Tibial nerve (tissue), 4 donors: ENCODE measurements at regions not wholly inside any gene's neighbourhood (a gene's known extent, or its start where the extent isn't known, plus 50 kb on each side); places are given as distances from the start of the nearest gene placed in this dataset.
"Not testable (repeated sequence)": the region's sequence is repeated elsewhere in the genome, so short reads cannot be mapped to it uniquely, and the experiment has no call there.

Experiments
- DNase-seq, 2 donors: peaks; one replicate each; pipeline ENCODE4 v3.0.0-alpha.2; 2019; ENCODE audit warnings: low spot score in 2 of 2
- H3K27ac ChIP-seq, 4 donors: fragments of 200-600 bp; sonication (generic) in 3 of 4; one replicate each; pipeline ENCODE4 v1.5.1; 2017 to 2019; ENCODE audit warnings: mild to moderate bottlenecking in 1 of 4
- H3K27me3 ChIP-seq, 2 donors: fragments of 200-600 bp; sonication (generic) in 1 of 2; one replicate each; pipeline versions ENCODE4 v1.5.1 to v1.6.0; 2017 to 2019
- H3K36me3 ChIP-seq, 3 donors: fragments of 200-600 bp; sonication (generic); one replicate each; pipeline ENCODE4 v1.5.1; 2018 to 2019
- H3K4me1 ChIP-seq, 4 donors: fragments of 200-600 bp; sonication (generic) in 3 of 4; one replicate each; pipeline ENCODE4 v1.5.1; 2017 to 2019
- H3K4me3 ChIP-seq, 4 donors: fragments of 200-600 bp; sonication (generic) in 3 of 4; one replicate each; pipeline ENCODE4 v1.5.1; 2017 to 2019; ENCODE audit warnings: mild to moderate bottlenecking in 1 of 4, moderate library complexity in 1 of 4
- H3K9me3 ChIP-seq, 4 donors: fragments of 200-600 bp; sonication (generic) in 3 of 4; one replicate each; pipeline ENCODE4 v1.5.1; 2017 to 2019
- EP300 ChIP-seq, 2 donors: sonication (generic); formaldehyde crosslinking; IDR thresholded peaks; one replicate each; pipeline ENCODE4 v1.6.1; 2017; ENCODE audit warnings: antibody characterized with exemption in 2 of 2, mild to moderate bottlenecking in 1 of 2
- POLR2A ChIP-seq, 2 donors: fragments of 450-650 bp; IDR thresholded peaks; one replicate each; pipeline ENCODE4 v1.6.1; 2017; ENCODE audit warnings: antibody characterized with exemption in 2 of 2, mild to moderate bottlenecking in 2 of 2, moderate library complexity in 2 of 2
- WGBS, 2 donors: methylation state at CpG; one replicate each; pipeline ENCODE4 v1.1.5; 2018; 5-methylcytosine and 5-hydroxymethylcytosine counted together
- TF ChIP-seq, protein P1 (sequence below), 5 experiments: fragments of 200-600 bp in 3 of 5; fragments of 450-650 bp in 2 of 5; sonication (generic) in 3 of 5; IDR thresholded peaks; one replicate each; pipeline ENCODE4 v1.5.1; 2016 to 2019; ENCODE audit warnings: antibody characterized with exemption in 5 of 5, mild to moderate bottlenecking in 3 of 5, moderate library complexity in 2 of 5

DNA sequence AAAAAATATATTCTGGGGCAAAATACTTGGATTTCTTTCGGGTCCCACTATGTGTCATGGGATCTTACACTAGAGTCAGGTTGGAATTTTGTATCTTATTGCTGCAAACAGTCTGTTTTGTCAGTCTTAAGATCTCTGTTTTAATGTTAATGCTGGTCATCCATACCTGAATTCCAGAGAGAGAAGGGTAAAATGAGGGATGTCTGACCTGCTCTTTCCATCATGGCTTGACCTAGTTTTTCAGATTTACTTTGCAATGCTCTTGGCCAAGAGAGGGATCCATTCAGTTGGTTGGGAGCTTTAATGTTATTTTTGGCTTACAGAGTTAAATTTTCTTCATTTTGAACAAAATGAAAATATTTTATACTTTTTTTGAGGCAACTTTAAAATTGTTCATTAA lies 117.2 kb downstream of the CASP12 start:
- DNase-seq, result no peak
- WGBS, 2 donors, result 79 to 81% methylated on average over 1 of the region's 1 CpG
- Histone ChIP-seq H3K4me1 (no peaks in the 10 kb centered on the region), H3K27me3 (no peaks in the 10 kb centered on the region), H3K4me3 (no peak overlapping the region), H3K9me3 (no peaks in the 10 kb centered on the region), H3K27ac (no peak overlapping the region), H3K36me3 (no peaks in the 10 kb centered on the region)
- TF ChIP-seq POLR2A (IDR thresholded peaks at IDR 0.05) (no peak), EP300 (IDR thresholded peaks at IDR 0.05) (no peak)
- TF ChIP-seq, protein P1, sequence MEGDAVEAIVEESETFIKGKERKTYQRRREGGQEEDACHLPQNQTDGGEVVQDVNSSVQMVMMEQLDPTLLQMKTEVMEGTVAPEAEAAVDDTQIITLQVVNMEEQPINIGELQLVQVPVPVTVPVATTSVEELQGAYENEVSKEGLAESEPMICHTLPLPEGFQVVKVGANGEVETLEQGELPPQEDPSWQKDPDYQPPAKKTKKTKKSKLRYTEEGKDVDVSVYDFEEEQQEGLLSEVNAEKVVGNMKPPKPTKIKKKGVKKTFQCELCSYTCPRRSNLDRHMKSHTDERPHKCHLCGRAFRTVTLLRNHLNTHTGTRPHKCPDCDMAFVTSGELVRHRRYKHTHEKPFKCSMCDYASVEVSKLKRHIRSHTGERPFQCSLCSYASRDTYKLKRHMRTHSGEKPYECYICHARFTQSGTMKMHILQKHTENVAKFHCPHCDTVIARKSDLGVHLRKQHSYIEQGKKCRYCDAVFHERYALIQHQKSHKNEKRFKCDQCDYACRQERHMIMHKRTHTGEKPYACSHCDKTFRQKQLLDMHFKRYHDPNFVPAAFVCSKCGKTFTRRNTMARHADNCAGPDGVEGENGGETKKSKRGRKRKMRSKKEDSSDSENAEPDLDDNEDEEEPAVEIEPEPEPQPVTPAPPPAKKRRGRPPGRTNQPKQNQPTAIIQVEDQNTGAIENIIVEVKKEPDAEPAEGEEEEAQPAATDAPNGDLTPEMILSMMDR (IDR thresholded peaks at IDR 0.05), result no peak

GRCh38 chr11:104776501-104777170 lies 121.6 kb downstream of the CASP12 start:
- 92 to 95% methylated on average over 3 of the region's 3 CpGs for WGBS, 2 donors
- Histone ChIP-seq H3K27ac (no peak overlapping the region), H3K4me3 (no peak overlapping the region), H3K36me3 (no peaks in the 10 kb centered on the region), H3K4me1 (peaks cover 0 to 18% (median 3%) of the 10 kb centered on the region in 4 donors), H3K9me3 (peaks cover 0 to 9% (median 0%) of the 10 kb centered on the region in 4 donors), H3K27me3 (no peaks in the 10 kb centered on the region)
- no peak for DNase-seq
- TF ChIP-seq EP300 (IDR thresholded peaks at IDR 0.05) (no peak), POLR2A (IDR thresholded peaks at IDR 0.05) (no peak)
- TF ChIP-seq, protein P1 (IDR thresholded peaks at IDR 0.05), result no peak

DNA sequence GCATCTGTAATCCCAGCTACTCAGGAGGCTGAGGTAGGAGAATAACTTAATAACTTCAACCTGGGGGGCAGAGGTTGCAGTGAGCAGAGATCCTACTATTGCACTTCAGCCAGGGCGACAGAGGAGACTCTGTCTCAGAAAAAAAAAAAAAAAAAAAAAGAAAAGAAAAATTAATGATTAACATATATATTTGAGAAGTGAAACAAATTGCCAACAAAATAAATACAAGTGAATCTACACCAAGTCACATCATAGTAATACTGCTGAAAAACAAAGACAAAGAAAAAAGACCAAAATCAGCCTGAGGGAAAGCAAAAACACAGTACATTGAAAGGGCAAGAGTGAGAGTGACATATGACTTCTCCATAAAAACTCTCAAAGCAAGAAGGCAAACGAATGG lies 123.7 kb downstream of the CASP12 start:
- Histone ChIP-seq H3K4me1 (peaks cover 0 to 22% (median 3%) of the 10 kb centered on the region in 4 donors), H3K4me3 (no peak overlapping the region), H3K36me3 (no peaks in the 10 kb centered on the region), H3K27me3 (no peaks in the 10 kb centered on the region), H3K27ac (no peak overlapping the region), H3K9me3 (peaks cover 0 to 9% (median 0%) of the 10 kb centered on the region in 4 donors)
- WGBS, 2 donors, result 79 to 87% methylated on average over 2 of the region's 2 CpGs
- TF ChIP-seq POLR2A (IDR thresholded peaks at IDR 0.05) (no peak), EP300 (IDR thresholded peaks at IDR 0.05) (no peak)
- TF ChIP-seq, protein P1 (IDR thresholded peaks at IDR 0.05), result no peak
- DNase-seq, result no peak

DNA sequence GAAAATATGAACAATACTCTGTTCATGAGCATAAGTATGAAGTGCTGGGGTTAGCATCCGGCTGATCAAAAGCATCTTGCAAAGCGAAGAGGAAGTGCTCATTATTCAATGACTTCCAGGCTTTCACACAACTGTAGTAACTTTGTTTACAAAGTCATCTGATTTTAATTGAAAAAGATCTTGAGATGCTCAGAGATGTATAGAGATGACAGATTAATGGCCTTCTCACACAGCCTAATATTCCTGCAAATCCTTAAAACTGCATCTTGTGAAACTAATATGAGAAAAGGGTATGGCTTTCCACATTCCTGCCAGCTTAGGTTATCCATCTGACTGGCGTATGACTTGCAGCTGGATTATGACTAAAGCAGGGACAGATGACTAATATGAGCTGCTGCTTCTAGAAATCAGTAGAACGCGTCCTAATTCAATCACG lies 125.4 kb downstream of the CASP12 start:
- H3K4me3 ChIP-seq, result no peak overlapping the region
- H3K27ac ChIP-seq, result peak overlapping the region in 3 of 4 donors; percentile 31 to 79 (median 74)
- H3K36me3 ChIP-seq, result no peaks in the 10 kb centered on the region
- H3K4me1 ChIP-seq, result peaks cover 0 to 22% (median 3%) of the 10 kb centered on the region in 4 donors
- TF ChIP-seq POLR2A (IDR thresholded peaks at IDR 0.05) (no peak), EP300 (IDR thresholded peaks at IDR 0.05) (peak in 1 of 2 donors; percentile 70)
- TF ChIP-seq, protein P1 (IDR thresholded peaks at IDR 0.05), result no peak
- peaks cover 0 to 9% (median 0%) of the 10 kb centered on the region in 4 donors for H3K9me3 ChIP-seq
- 18 to 24% methylated on average over 6 of the region's 6 CpGs for WGBS, 2 donors
- DNase-seq, result peak in 1 of 2 donors; percentile 14
- H3K27me3 ChIP-seq, result no peaks in the 10 kb centered on the region

GRCh38 chr11:104771763-104772162 lies 126.5 kb downstream of the CASP12 start:
- WGBS, 2 donors, result 73 to 76% methylated on average over 3 of the region's 3 CpGs
- no peak overlapping the region for H3K4me3 ChIP-seq
- peak overlapping the region in 3 of 4 donors; percentile 7 to 79 (median 74) for H3K27ac ChIP-seq
- peaks cover 0 to 9% (median 0%) of the 10 kb centered on the region in 4 donors for H3K9me3 ChIP-seq
- peaks cover 0 to 22% (median 3%) of the 10 kb centered on the region in 4 donors for H3K4me1 ChIP-seq
- H3K36me3 ChIP-seq, result no peaks in the 10 kb centered on the region
- H3K27me3 ChIP-seq, result no peaks in the 10 kb centered on the region
- DNase-seq, result no peak
- no peak for TF ChIP-seq EP300 (IDR thresholded peaks at IDR 0.05)

DNA sequence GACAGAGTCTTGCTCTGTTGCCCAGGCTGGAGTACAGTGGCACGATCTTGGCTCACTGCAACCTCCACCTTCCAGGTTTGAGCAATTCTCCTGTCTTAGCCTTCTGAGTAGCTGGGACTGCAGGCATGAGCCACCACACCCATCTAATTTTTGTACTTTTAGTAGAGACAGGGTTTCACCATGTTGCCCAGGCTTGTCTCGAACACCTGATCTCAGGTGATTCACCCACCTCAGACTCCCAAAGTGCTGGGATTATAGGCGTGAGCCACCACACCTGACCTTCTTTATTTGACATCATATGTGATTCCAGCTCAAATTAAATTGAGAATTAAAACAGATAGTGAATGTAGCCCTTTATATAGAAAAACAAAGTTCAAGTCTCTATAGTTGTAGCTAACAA lies 127.2 kb downstream of the CASP12 start:
- not testable (repeated sequence) for DNase-seq
- WGBS, 2 donors, result 95% methylated on average over 3 of the region's 3 CpGs

More for the DNA sequence above, 127.2 kb downstream of the CASP12 start:
- not testable (repeated sequence) for H3K4me3 ChIP-seq, H3K27me3 ChIP-seq, H3K36me3 ChIP-seq, H3K9me3 ChIP-seq
- H3K27ac ChIP-seq, result peak overlapping the region in 2 of 4 donors; percentile 74 to 79
- H3K4me1 ChIP-seq, result peaks cover 0 to 22% (median 3%) of the 10 kb centered on the region in 4 donors
